Erythroblast (primary cell): ENCODE measurements at regions not wholly inside any gene's neighbourhood (a gene's known extent, or its start where the extent isn't known, plus 50 kb on each side); places are given as distances from the start of the nearest gene placed in this dataset.

ENCODE experiments used
- GATA1 ChIP-seq: IDR thresholded peaks from 2 replicates; pipeline ENCODE4 v1.6.1; 2011; ENCODE audit warnings: low read depth, mild to moderate bottlenecking, control low read depth, low read length, moderate library complexity
- POLR2A ChIP-seq: IDR thresholded peaks from 2 replicates; pipeline ENCODE4 v1.6.1; 2011; ENCODE audit warnings: mild to moderate bottlenecking, low read length

DNA sequence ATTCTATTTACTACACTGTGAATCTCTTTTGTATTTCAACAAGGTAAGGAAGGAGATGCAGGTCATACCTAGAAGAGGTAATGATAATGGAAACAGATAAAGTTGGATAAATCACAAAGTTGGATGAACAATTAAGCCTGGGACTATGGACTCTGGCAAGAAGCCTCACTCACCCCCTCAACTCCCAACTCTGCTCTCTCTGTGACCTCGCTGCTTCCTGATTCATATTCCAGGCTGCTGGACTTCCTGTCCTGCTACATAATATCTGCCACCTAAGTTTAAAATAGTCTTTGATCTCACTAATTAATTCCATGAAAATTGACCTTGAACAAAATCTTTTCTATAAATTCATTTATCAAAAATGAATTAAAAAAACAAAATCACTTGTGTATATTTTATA, 215.3 kb downstream of the CALCRL start:
- TF ChIP-seq POLR2A (no peak), GATA1 (no peak)
